GOT3 (cell line): ENCODE measurements at regions not wholly inside any gene's neighbourhood (a gene's known extent, or its start where the extent isn't known, plus 50 kb on each side); places are given as distances from the start of the nearest gene placed in this dataset.
"Not testable (repeated sequence)": the region's sequence is repeated elsewhere in the genome, so short reads cannot be mapped to it uniquely, and the experiment has no call there.

ENCODE experiments used
- DNase-seq: peaks from one replicate; lab custom pipeline; 2025; ENCODE audit warnings: mixed read lengths; lab: John Stamatoyannopoulos, UW

DNA sequence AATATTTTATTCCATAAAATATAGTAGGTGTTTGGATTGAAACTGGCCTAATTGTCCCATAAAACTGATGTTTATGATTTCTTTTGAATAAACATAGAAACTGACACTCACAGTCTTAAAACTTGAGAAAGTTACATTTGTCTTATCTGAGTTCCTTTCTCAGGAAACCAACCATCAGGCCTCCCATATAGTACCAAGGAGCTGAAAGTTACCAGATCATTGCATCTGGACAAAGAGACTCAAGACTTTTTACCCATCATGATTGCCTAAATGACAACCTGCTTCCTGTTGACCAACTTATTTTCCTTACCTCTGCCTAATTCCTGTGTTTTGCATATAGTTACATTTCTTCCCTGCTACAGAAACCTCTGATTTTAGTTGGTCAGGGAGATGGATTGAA lies 137.0 kb upstream of the XPO1 start:
- no peak for DNase-seq

DNA sequence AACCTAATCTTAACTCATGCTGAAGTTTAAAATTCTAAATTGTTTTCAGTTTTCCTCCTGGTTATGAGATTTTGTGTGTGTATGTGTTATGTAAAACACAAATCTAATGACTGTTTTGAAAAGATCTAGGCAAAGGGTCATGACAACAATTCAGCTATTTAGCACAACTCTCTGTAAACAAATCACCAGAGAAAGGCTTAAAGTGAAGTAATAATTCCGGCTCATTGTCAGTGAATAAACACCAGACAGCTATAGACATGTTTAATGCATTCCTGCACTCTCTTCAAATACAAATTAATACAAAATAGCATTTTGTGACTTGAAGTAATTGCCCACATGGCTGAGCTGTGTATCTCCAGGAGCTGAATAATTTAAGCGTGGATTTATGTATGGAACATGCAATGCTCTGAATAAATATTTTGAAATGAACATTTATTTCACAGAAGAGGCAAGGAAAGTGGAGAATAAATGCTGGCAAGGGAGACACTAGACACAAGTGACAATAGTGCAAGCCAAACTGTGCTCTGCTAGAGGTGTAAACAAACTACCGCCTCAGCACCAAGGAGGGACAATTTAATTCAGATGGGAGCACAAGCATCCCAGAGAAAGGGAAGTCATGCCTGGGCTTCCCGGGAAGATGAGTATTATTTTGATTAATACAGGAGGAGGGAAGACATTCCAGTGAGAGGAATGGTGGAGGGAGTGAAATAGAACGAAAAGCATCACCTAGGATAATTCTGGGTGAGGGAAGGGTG lies 133.6 kb upstream of the XPO1 start:
- no peak for DNase-seq

DNA sequence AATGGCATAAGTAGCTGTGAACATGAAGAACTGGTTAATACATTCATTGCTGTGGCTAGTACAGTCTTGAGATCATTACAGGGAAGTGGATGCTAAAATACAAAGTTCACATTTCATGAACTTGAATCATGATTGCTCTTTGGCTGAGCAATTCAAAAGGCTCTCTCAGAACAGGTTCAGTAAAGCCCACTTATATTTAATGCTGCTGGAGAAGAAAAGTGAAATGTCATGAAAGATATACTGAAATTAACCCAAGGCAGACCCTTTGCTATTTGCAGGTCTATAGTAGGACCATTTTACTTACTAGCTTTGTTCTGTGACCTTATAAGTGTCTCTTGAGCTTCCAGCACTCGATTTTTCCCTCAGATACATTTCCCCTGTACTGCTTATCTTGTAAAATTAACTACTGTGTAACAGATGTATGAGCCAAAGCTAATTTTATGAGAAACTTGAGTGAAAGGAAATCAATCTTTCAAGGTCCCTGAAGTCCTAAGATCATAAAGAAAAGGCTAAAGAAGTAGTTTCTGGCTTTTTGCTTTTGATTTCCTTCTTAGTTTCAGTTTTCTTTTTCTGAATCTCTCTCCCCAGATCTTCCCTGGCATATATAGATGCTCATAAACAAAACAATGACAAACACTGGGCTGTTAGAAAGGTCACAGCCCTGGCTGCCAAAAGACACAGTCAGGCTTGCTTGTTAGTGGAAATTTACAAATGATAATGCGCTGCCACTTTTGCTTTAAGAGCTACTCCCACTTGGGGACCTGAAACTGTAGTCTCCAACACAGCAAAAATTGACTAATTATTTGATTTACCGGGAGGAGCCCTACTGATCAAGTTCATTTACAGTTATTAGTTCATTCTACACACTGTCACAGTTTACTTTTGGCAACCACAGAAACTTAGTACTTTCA lies 132.7 kb upstream of the XPO1 start:
- no peak for DNase-seq

DNA sequence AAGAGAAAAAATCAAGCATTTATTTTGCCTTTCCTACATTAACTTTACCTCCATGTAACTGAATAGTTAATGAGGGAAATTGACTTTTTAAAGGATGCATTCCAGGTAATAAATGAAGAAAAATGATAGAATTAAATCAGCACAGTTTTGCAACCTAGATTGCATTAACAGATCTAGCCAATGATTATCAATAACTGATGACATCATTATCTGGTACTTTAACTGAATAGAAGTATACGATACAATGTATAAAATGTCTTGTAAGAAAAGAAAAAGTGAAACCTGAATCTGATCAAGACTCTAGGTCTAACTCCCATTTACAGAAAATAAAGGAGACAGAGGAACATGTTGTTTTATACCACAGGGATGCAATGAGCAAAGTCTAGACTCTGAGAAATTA lies 126.0 kb upstream of the XPO1 start:
- no peak for DNase-seq

DNA sequence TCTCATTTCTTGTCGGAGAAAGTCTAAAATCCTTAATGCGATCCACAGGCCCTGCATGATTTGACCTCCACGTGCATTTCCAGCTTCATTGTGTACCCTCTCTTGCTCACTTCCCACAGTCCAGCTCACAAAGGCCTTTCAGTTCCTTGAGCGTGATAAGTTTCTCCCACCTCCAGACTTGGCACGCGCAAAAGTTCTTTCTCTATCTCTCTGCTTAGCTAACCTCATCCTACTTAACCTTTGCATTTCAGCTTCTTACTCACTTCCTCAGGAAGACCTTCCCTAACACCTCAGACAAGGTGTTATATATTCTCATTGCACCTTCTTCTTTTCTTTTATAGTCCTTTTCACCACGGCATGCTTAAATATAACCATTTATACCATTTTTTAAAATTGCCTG lies 124.8 kb upstream of the XPO1 start:
- no peak for DNase-seq

DNA sequence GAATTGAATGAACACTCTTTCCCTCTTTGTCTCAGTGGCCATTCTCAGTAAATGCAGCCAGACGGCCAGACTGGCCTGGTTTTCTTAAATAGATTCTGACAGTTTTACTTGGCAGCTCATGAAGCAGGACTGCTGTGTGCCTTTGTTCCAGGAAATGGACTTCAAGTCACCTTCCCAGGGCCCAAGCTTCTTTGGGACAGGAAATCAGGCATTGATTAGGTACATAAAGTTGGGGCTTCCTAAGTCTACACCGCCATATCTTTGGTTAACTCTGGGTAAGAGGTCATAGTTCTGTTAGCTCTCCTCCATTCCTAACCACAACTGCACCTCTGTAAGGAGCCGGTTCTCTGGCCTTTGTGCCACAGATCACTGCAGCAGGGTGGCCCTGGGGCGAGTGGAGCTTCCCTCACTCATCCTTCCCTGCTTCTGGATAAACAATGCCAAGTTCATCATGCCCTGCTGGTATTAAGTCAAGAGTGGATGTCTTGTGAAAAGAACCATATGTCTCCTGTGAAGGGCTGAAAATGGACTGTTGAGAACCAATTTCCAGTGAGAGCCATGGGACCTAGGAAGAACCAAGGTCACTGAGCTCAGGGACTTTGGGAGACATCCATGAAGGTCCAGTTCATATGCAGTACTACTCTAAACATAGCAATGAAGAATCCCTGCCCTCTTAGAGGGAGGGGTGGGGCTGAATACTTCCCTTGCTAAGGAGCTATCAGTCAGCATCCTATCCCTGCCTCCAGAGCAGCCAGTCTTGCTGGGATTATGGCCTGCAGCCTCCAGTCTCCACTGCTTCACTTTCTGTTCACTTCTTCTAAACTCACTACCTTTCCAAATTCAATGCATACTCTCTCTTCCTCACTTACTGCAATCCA lies 122.6 kb upstream of the XPO1 start:
- DNase-seq, result no peak

DNA sequence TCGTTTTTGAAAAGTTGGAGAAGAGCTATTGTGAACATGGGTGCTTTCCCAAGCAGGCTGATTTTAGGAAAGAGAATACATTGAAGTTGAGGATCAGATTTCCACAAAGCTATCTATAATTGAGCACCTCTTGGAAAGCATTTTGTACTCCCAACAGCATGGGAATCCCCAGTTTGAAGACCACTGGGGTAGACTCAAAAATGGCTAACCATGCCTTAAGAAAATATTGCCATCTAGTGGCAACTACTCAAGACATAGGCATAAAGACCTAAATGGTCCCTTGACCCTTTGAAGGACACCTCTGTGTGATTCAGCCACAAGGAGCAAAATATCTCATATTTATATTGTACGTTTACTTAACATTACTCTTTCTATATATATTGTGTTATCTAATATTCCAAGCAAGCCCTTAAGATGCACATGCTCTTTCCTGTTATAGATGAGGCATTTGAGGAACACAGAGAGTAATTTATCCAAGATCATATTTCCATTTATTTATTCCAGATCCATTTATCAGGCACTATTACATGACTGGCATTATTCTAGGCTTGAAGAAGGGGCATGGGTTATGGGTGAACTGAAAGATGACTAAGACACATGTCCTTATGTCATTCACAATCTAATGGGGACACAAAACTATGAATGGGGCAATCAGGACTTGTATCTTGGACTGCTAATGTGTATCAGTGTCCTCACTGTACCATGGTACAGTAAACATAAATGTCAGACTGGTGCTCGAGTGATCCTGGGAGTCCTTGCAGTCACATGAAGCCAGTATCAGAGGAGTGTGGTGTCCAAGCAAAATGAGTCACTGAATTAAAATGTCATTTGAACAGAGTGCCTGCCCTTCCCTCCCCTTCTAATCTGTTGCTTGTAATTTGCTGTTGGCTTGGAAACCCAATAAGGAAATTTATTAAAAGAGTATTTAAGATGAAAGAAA lies 121.0 kb upstream of the XPO1 start:
- no peak for DNase-seq

DNA sequence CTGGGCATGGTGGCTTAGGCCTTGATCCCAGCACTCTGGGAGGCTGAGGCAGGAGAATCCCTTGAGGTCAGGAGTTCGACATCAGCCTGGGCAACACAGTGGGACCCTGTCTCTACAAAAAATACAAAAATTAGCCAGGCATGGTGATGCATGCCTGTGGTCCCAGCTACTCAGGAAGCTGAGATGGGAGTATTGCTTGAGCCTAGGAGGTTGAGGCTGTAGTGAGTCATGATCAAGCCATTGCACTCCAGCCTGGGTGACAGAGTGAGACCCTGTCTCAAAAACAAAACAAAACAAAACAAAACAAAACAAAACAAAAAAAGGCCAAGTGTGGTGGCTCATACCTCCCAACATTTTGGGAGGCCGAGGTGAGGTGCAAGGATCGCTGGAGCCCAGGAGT lies 111.8 kb upstream of the XPO1 start:
- not testable (repeated sequence) for DNase-seq

DNA sequence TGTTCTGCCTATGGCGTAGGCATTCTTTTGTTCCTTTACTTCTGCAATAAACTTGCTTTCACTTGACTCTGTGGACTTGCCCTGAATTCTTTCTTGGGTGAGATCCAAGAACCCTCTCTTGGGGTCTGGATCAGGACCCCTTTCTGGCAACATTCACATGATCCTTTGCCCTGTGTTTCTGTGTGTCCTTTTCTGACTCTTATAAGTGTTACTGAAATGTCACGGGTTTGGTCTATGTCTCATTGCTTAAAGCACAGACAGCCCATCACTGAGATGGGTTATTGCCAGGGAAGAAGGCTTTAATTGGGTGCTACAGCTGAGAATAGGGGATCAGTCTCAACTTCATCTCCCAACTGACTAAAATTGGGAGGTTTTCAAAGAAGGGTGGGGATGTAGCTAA lies 110.9 kb upstream of the XPO1 start:
- no peak for DNase-seq

DNA sequence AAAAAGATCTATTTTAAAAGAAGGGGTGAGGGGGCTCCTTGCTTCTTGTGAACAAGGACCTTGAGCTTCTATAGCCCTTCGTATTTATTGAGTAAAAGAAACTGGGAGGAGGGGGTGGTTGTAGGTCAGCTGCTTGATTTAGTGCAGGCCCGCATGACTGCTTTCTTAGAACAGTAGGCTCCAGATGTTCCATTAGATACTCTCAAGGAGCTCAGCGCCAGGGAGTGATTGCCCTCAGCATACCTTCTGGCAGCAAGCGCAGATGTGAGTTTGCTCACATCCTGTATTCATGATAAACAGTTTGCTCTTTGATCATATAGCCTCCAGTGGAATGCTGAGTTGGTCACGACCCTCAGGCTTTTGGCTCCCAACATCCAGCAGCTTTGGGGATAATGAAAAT lies 108.9 kb upstream of the XPO1 start:
- no peak for DNase-seq

DNA sequence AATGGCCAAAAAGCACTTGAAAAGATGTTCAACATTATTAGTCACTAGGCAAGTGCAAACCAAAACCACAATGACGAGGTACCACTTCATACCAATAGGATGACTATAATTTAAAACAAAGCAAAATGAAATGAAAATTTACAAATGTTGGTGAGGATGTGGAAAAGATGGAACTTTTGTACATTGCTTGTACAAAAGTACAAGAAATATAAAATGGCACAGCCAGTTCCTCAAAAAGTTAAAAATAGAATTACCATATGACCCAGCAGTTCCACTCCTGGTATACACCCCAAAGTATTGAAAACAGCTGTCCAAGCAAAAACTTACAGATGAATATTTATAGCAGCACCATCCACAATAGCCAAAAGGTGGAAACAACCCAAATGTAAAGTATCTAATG lies 107.8 kb upstream of the XPO1 start:
- DNase-seq, result no peak

DNA sequence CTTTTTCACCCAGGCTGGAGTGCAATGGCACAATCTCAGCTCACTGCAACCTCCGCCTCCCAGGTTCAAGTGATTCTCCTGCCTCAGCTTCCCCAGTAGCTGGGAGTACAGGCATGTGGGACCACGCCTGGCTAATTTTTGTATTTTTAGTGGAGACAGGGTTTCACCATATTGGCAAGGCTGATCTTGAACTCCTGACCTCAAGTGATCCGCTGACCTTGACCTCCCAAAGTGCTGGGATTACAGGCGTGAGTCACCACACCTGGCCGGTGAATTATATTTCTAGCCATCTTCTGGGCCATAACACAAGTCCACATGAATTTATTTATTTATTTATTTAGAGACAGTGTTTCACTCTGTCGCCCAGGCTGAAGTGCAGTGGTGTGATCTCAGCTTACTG lies 105.0 kb upstream of the XPO1 start:
- not testable (repeated sequence) for DNase-seq

DNA sequence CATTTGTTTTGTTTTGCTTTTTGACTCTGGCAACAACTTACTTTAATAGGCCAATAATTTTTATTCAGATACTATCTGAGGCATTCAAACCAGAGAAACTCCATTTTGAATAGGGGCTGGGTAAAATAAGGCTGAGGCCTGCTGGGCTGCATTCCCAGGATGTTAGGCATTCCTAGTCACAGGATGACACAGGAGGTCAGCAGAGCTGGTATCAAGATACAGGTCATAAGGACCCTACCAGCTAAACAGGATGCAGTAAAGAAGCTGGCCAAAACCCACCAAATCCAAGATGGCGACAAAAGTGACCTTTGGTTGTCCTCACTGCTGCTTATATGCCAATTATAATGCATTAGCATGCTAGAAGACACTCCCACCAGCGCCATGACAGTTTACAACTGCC lies 102.2 kb upstream of the XPO1 start:
- DNase-seq, result no peak

DNA sequence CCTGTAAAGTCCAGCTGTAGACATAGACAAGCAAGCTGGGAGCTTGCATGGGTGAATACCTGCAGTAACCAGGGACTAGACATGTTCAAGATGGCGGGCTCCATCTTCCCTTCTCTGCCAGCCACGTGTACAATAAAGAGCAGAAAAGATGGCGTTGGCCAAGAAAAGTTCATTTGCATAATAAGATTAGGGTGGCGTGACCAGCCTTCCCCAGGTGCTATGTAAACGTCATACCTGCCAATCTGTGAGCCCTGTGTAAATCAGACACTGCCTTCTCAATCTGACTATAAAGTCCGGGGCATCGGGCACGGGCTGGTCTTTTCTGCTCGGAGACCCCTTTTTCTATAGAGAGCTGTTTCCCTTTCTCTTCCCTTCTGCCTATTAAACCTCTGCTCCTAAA lies 101.6 kb upstream of the XPO1 start:
- no peak for DNase-seq

DNA sequence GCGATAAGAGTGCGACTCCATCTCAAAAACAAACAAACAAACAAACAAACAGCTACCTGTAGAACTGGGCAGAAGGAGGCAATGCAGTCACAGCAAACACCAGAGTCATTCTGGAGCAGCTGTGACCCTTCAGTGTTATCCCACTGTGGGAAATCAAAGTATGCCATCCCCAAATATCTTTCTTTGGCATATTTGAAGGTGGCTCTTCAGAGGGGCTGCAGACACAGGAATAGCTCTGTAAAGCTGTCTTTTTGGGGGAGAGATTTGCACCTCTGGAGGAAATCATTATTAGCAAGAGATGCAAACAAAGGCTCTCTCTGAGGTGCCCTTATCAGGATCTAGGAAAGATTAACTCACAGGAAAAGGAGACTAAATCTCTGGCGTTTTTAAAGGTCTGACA lies 98.5 kb upstream of the XPO1 start:
- no peak for DNase-seq

DNA sequence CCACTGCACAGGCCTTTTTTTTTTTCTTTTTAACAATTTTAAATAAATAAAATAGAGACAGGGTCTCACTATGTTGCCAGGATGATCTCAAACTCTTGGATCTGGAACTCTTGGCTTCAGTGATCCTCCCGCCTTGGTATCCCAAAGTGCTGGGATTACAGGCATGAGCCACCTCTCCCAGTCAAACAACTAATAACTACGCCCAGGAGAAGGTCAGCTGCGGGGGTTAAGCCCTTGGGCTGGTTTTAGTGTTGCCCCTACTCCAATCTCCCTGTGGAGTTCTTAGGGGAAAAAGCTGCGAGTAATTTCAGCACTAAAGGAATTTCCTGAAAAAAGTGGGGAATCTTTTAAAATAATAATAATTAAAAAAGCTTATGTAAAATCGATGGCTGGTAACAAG lies 96.4 kb upstream of the XPO1 start:
- no peak for DNase-seq

DNA sequence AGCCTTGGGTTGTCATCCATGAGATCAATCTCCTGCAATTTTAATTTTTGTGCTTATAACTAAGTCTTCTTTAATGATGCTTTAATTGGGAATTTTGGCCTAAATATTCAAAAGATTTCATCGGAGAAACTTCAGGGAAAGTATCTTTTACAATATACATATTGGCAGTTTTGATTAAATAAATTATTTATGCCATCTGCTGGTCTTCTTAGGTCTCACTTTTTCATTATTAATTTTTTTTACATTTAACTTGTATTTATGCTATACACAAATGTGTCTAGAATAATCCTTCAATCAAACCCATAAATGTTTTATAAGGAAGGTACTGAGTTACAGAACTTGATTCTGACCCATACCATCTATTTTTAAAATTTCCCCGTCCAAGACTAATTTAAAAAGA lies 95.1 kb upstream of the XPO1 start:
- no peak for DNase-seq

DNA sequence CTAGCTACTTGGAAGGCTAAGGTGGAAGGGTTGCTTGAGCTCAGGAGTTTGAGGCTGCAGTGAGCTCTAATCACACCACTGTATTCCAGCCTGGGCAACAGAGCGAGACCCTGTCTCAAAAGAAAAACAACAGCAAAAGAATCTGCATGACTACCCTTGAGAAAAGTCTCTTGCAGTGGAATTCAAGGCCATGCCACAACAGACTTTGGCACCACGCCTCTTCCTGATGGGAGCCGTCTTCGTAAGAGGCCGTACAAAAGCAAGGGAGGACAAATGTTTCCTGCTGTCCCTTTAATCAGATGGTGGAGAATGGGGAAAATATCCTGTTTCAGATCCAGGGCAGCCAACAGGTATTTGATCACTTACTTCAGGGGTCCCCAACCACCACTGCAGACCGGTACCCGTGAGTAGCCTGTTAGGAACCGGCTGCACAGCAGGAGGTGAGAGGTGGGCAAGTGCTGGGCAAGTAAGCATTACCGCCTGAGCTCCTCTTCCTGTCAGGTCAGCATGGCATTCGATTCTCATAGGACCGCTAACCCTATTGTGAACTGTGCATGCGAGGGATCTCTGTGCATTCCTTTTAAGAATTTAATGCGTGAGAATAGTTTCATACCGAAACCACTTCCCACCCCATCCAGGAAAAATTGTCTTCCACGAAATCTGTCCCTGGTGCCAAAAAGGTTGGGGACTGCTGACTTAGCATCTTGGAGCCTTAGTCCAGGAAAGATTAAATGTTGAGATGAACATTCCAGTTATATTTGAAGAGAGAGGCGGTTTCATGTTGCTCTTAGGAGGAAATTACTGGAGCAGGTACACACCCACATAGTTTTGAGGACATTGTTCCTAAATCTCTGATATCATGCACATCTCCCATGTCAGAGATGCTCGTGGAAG lies 94.4 kb upstream of the XPO1 start:
- no peak for DNase-seq

DNA sequence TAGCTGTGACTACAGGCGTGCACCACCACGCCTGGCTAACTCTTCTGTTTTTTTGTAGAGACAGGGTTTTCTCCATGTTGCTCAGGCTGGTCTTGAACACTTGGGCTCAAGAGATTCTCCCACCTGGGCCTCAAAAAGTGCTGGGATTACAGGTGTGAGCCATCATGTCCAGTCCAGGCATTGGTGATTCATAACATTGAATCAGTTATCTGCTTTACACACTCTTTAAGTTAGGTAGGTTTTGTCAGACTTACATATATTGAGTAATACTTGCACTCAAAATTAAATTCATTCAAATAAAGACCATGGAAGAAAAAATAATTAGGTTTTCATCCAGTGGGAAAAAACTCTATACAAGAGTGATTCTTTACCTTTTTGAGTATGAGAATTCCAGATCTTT lies 93.2 kb upstream of the XPO1 start:
- no peak for DNase-seq

DNA sequence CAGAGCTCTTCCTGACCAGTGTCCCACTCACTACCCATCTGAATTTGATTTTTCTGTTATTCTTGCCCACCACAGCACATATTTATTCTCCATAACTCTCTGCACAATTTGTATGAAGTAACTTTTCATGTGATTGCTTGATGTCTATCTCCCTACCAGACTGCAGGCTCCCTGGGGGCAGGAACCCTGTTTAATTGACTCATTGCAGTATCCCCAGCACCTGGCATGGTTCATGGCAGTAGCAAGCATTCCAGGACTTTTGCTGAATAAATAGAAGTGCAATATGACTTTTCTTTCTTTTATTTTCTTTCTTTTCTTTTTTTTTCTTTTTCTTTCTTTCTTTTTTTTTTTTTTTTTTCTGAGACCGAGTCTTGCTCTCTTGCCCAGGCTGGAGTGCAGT lies 88.7 kb upstream of the XPO1 start:
- no peak for DNase-seq
